ENCODE measurements at regions not wholly inside any gene's neighbourhood (a gene's known extent, or its start where the extent isn't known, plus 50 kb on each side); places are given as distances from the start of the nearest gene placed in this dataset.

DNA sequence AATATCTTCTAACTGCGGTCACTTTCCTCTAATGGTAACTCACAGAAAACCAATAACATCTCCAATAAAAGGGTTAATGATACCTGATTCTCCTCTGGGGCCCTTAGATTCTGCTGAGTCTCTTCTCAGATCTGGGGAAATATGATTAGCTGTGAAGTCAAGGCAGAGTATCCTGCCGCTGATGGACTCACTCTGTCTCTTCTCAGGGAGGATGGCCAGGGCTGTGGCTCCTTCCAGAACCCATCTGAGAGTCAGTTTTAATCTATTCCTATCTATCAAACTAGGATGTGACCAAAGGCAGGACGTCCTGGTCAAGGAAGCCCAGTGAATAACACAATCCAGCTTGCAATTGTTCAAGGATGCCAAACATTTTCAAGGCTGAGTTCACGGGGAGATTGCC is 109.8 kb downstream of the SLC10A2 start:
- Histone ChIP-seq H3K36me3 (no peaks in the 10 kb centered on the region), H3K27me3 (peaks cover 15% of the 10 kb centered on the region), H3K4me3 (no peak overlapping the region), H3K27ac (no peak overlapping the region), H3K4me1 (no peaks in the 10 kb centered on the region), H3K9me3 (no peaks in the 10 kb centered on the region)
- in situ Hi-C loops (cut with MboI; ENCODE audit: low pct_ligation_motif_present in 1 of 4, low pct_unique_long_range_greater_than_20kb in 1 of 4, low sequenced_read_pairs in 3 of 4) (no loop called here), intact Hi-C loops (cut with DNase I; ENCODE audit: low total_unique reads) (no loop called here)
- 62 to 63% methylated on average over 1 to 4 of the region's 4 CpGs for WGBS, 2 donors (ENCODE audit: low coverage in 1 of 2)
- no peak for DNase-seq
- TF ChIP-seq, protein P1, sequence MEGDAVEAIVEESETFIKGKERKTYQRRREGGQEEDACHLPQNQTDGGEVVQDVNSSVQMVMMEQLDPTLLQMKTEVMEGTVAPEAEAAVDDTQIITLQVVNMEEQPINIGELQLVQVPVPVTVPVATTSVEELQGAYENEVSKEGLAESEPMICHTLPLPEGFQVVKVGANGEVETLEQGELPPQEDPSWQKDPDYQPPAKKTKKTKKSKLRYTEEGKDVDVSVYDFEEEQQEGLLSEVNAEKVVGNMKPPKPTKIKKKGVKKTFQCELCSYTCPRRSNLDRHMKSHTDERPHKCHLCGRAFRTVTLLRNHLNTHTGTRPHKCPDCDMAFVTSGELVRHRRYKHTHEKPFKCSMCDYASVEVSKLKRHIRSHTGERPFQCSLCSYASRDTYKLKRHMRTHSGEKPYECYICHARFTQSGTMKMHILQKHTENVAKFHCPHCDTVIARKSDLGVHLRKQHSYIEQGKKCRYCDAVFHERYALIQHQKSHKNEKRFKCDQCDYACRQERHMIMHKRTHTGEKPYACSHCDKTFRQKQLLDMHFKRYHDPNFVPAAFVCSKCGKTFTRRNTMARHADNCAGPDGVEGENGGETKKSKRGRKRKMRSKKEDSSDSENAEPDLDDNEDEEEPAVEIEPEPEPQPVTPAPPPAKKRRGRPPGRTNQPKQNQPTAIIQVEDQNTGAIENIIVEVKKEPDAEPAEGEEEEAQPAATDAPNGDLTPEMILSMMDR (IDR thresholded peaks at IDR 0.05): no peak
- TF ChIP-seq POLR2A (IDR thresholded peaks at IDR 0.05) (no peak), POLR2AphosphoS5 (IDR thresholded peaks at IDR 0.05) (no peak), EP300 (IDR thresholded peaks at IDR 0.05; ENCODE audit: low read depth) (no peak)

DNA sequence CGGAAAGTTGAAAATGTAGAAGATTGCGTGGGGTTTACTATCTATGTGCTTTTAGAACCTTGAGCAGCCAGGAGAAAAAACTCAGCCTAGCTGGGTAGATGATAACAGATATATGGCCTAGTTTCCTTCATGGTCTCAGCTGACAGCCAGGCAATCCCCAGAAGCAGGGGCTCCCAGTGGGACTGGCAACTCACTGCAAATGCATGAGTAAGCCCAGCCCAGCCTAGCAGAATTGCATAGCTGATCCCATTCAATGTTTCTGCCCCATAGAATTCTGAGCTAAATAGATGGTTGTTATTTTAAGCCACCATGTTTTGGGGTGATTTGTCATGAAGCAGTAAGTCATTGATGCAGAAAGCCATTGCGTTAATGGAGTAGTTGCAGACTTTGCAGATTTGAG is 108.5 kb downstream of the ERCC5 start:
- H3K27ac ChIP-seq: no peak overlapping the region
- WGBS, 2 donors (ENCODE audit: low coverage in 1 of 2): 90 to 100% methylated on average over 1 to 3 of the region's 3 CpGs
- TF ChIP-seq, protein P1 (IDR thresholded peaks at IDR 0.05): no peak
- TF ChIP-seq POLR2AphosphoS5 (IDR thresholded peaks at IDR 0.05) (no peak), POLR2A (IDR thresholded peaks at IDR 0.05) (no peak), EP300 (IDR thresholded peaks at IDR 0.05; ENCODE audit: low read depth) (no peak)
- no peaks in the 10 kb centered on the region for H3K36me3 ChIP-seq
- in situ Hi-C loops (cut with MboI; ENCODE audit: low pct_ligation_motif_present in 1 of 4, low pct_unique_long_range_greater_than_20kb in 1 of 4, low sequenced_read_pairs in 3 of 4): no loop called here
- intact Hi-C loops (cut with DNase I; ENCODE audit: low total_unique reads): no loop called here
- no peak overlapping the region for H3K4me3 ChIP-seq
- no peaks in the 10 kb centered on the region for H3K4me1 ChIP-seq
- H3K27me3 ChIP-seq: peaks cover 34% of the 10 kb centered on the region
- DNase-seq: no peak
- no peaks in the 10 kb centered on the region for H3K9me3 ChIP-seq

DNA sequence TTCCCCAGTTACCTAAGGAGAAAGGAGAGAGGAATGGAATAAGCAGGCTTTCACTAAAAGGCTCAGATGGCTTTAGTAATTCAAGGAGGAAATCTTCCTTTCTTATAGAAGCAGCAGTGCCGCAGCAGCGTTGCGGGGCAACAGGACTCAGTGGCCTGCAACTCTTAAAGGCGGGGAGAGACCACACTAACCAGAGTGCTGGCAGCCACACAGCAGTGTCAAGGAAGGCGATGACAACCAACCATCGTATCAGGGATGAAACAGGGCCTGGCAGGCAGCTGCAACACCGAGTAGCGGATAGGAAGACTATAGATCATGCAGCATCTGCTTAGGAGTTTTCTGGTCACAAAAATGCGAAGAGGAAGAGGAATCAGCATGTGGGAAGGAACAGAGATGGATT is 106.0 kb downstream of the ERCC5 start:
- DNase-seq: no peak
- 86% methylated on average over 9 of the region's 9 CpGs; no CpG with 5 or more reads in 1 of the 2 donors for WGBS, 2 donors (ENCODE audit: low coverage in 1 of 2)
- intact Hi-C loops (cut with DNase I; ENCODE audit: low total_unique reads): no loop called here
- in situ Hi-C loops (cut with MboI; ENCODE audit: low pct_ligation_motif_present in 1 of 4, low pct_unique_long_range_greater_than_20kb in 1 of 4, low sequenced_read_pairs in 3 of 4): no loop called here
- peaks cover 53% of the 10 kb centered on the region for H3K27me3 ChIP-seq
- H3K27ac ChIP-seq: no peak overlapping the region
- TF ChIP-seq, protein P1 (IDR thresholded peaks at IDR 0.05): no peak
- no peaks in the 10 kb centered on the region for H3K9me3 ChIP-seq
- no peaks in the 10 kb centered on the region for H3K36me3 ChIP-seq
- peaks cover 0 to 7% (median 0%) of the 10 kb centered on the region in 4 donors for H3K4me1 ChIP-seq
- no peak overlapping the region for H3K4me3 ChIP-seq

DNA sequence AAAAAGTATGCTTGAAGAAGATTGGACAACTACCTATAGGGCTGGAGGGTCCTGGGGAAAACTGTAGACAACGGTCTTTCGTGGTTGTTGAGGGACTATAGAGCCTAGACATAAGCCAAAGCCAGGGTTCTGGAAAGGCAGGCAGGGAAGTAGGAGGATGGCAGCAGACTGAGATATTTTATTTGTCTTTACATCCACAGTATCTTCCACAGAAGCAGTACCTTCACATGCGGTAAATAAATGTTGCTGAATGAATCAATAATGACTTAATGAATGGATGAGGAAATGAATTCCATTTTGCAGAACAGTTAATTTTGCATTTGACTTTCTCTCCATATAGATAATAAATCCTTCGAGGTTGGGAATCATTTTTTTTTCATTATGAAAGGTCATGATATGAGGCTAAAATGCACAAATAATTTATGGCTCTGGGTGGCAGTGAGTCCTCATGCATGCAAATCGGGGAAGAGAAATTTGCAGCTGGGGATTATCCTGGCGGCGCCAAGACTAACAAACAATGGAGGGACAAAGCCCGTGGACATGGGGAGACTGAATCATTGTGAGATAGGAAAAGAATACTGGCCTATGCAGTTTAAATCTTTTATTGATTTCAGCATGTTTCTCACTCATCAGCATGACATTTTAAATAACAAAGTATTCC is 102.0 kb downstream of the ERCC5 start:
- no peak overlapping the region for H3K4me3 ChIP-seq
- H3K27me3 ChIP-seq: peaks cover 60% of the 10 kb centered on the region
- intact Hi-C loops (cut with DNase I; ENCODE audit: low total_unique reads) (loop anchor here (5.0 kb wide), 1 partner anchor 1951 kb away; no protein-coding TSS in a partner anchor), in situ Hi-C loops (cut with MboI; ENCODE audit: low pct_ligation_motif_present in 1 of 4, low pct_unique_long_range_greater_than_20kb in 1 of 4, low sequenced_read_pairs in 3 of 4) (no loop called here)
- no peaks in the 10 kb centered on the region for H3K36me3 ChIP-seq
- TF ChIP-seq EP300 (IDR thresholded peaks at IDR 0.05; ENCODE audit: low read depth) (no peak), POLR2A (IDR thresholded peaks at IDR 0.05) (no peak), POLR2AphosphoS5 (IDR thresholded peaks at IDR 0.05) (no peak)
- TF ChIP-seq, protein P1 (IDR thresholded peaks at IDR 0.05): no peak
- H3K27ac ChIP-seq: no peak overlapping the region
- DNase-seq: no peak
- peaks cover under 1 to 2% of the 10 kb centered on the region in 2 donors for H3K9me3 ChIP-seq
- H3K4me1 ChIP-seq: peaks cover 0 to 12% (median 3%) of the 10 kb centered on the region in 4 donors
- 40 to 47% methylated on average over 8 of the region's 8 CpGs for WGBS, 2 donors (ENCODE audit: low coverage in 1 of 2)
